Left cardiac atrium (tissue), 4 donors: ENCODE measurements at regions not wholly inside any gene's neighbourhood (a gene's known extent, or its start where the extent isn't known, plus 50 kb on each side); places are given as distances from the start of the nearest gene placed in this dataset.
A peak's percentile ranks its signal among the peaks of the same experiment; 100 is the strongest.
"Not testable (repeated sequence)": the region's sequence is repeated elsewhere in the genome, so short reads cannot be mapped to it uniquely, and the experiment has no call there.

ENCODE experiments used
- ATAC-seq, 2 donors: fragments of 200-7000 bp; cut with Tn5 transposase; one replicate each; pipeline ENCODE4 v1.9.1; 2020; ENCODE audit warnings: mild to moderate bottlenecking in 2 of 2, moderate library complexity in 2 of 2
- DNase-seq: peaks from one replicate; pipeline ENCODE4 v3.0.0-alpha.2; 2020
- intact Hi-C, 2 donors: fragments of 100-400 bp; cut with DNase I; formaldehyde crosslinking; loops; one replicate each; pipeline versions ENCODE4 v1.14.1 to v1.15.1; 2022 to 2023
- donor health status: DM: no; HTN: yes; CAD: no.
- donor health status: DM: no; HTN: yes; CAD: no; lungs with severe emphysema.
- donor health status: DM: yes; HTN: yes; CAD: no.
- donor health status: Dilated cardiomyopathy.

- no peak for ATAC-seq
- no peak for DNase-seq
- intact Hi-C loops: no loop called here
Observed at GRCh38 chrX:13401724-13402123, 81.9 kb upstream of the ATXN3L start.

DNA sequence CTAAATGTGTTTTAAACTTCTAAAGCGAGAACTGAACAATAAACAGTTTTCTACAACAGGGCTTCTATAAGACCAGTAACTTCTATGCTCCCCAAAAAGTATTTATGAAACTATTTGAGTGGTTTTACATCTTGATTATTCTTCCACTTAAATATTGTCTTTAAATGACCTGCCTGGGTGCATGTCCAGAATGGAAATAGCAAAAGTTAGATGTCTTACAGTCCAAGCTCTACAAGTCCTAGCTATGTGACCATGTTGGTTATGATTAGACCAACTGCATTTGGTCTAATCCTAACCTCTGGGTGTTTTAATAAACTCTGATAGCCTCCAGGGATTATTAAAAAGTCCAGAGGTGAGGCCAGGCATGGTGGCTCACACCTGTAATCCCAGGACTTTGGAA lies 79.0 kb upstream of the ATXN3L start:
- ATAC-seq (peak in 1 of 2 donors; percentile 34), DNase-seq (no peak)
- intact Hi-C loops: no loop called here

GRCh38 chrX:13397878-13398818 lies 78.3 kb upstream of the ATXN3L start:
- peak; percentile 57 for DNase-seq

GRCh38 chrX:13396924-13397323 lies 77.1 kb upstream of the ATXN3L start:
- DNase-seq (no peak), ATAC-seq (no peak)
- intact Hi-C loops: no loop called here

More at GRCh38 chrX:13397878-13398818, 78.3 kb upstream of the ATXN3L start:
- intact Hi-C loops: no loop called here
- ATAC-seq: peak; percentile 77 to 99

DNA sequence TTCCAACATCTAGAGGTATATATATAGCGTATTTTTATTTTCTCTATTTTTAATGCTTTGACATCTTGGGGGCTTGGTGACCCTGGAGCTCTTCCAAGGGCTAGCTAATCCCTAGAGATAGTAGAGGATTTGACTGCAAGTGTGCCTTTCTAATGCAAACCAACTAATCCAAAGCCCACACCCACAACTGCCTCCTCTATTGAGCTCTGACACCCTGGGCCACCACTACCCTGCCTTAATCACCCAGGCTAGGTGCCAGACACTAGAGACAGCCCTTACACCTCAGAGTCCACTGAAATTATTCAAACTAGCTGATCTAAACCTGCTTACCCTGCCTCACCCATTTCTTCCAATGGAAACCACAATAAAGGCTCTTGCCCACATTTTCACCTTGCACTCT lies 69.6 kb upstream of the ATXN3L start:
- DNase-seq (no peak), ATAC-seq (no peak)
- intact Hi-C loops: no loop called here

GRCh38 chrX:13387666-13388494 lies 68.0 kb upstream of the ATXN3L start:
- ATAC-seq (peak in 1 of 2 donors; percentile 89), DNase-seq (no peak)
- intact Hi-C loops: no loop called here

- intact Hi-C loops: no loop called here
- ATAC-seq: no peak
Observed at GRCh38 chrX:13386636-13387035, 66.8 kb upstream of the ATXN3L start.

DNA sequence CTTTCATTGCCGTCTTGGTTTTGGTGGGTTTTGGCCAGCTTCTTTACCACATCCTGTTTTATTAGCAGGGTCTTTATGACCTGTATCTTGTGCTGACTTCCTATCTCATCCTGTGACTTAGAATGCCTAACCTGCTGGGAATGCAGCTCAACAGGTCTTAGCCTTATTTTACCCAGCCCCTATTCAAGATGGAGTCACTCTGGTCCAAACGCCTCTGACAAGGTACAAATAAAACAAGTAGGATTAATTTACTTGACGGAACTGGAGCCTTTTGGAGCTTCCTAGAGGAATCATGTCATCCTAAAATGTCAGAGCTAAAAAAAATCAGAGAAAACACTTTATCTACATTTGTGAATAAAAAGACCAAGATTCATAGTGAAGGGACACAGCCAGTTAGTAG lies 66.2 kb upstream of the ATXN3L start:
- DNase-seq: no peak
- intact Hi-C loops: no loop called here
- no peak for ATAC-seq

More at GRCh38 chrX:13386636-13387035, 66.8 kb upstream of the ATXN3L start:
- no peak for DNase-seq

DNA sequence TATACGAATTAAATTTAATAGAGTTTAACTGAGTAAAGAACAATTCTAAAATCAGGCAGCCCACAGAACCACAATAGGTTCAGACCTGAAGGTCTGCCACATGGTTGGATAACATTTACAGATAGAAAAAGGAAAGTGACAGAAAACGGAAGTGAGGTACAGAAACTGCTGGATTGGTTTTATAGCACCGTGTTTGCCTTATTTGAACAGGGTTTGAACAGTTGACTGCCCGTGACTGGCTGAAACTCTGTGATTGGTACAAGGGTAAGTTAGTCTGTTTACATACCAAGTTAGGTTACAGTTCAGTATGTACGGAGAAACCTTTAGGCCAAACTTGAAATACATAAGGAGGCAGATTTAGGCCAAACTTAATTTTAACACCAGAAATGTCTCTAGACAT lies 64.1 kb upstream of the ATXN3L start:
- intact Hi-C loops: no loop called here
- no peak for ATAC-seq
- DNase-seq: no peak

DNA sequence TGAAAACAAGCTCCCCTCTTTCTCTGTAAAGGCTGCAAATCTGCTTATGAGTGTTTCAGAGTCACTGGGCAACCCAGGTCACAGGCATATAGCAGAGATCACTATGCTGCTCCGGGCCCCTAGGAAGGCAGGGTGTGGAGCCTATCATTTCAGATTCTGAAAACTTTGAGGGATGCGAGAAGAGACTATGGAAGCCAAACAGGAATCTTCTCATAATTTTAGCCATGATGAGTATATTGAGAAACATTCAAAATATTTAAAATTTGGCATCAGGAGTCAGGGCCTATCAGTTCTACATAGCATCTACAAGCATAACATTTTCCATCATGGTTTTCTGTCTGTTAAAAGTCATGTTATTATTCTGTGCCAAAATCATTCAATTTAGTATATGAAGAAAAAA lies 61.7 kb upstream of the ATXN3L start:
- intact Hi-C loops: no loop called here
- DNase-seq (no peak), ATAC-seq (no peak)

DNA sequence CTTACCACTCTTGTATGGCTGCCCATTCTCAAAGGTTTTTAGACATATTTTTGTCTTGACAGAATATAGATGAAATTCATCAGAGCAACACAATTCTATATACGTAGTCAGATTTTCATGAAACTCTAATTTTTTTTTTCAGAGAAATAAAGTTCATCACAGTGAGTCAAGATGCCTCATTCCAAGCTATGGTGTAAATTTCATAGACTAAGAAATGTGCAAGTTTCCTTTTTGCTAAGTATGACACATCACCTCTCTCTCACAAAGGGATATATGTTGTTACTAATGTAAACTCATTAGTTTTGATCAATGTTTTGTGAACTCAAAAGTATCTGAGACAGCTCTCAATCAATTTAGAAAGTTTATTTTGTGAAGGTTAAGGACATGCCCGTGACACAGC lies 60.4 kb upstream of the ATXN3L start:
- DNase-seq (no peak), ATAC-seq (no peak)
- intact Hi-C loops: no loop called here

- DNase-seq, intact Hi-C loops: not testable (repeated sequence)
- ATAC-seq: peak in 1 of 2 donors; percentile 56
Observed at GRCh38 chrX:13378562-13379518, 59.0 kb upstream of the ATXN3L start.

DNA sequence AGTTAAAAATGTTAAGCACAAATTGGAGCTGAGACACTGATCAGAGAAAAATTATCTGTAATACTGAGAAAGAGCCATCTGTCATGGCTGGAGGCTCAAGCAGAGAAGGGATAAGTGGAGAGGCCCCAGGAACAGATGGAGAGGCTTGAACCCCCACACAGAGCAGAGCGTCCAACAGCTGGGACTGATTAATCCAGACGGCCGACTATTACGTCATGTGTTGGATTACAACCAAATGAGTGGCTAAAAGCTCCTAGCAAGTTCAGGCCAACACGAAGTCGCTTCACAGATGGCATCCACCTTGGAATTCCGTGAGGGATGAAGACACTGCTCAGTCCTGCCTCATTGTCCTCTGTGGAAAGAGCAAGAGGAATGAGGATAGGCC lies 57.7 kb upstream of the ATXN3L start:
- ATAC-seq (peak in 1 of 2 donors; percentile 75), DNase-seq (no peak)
- intact Hi-C loops: no loop called here

DNA sequence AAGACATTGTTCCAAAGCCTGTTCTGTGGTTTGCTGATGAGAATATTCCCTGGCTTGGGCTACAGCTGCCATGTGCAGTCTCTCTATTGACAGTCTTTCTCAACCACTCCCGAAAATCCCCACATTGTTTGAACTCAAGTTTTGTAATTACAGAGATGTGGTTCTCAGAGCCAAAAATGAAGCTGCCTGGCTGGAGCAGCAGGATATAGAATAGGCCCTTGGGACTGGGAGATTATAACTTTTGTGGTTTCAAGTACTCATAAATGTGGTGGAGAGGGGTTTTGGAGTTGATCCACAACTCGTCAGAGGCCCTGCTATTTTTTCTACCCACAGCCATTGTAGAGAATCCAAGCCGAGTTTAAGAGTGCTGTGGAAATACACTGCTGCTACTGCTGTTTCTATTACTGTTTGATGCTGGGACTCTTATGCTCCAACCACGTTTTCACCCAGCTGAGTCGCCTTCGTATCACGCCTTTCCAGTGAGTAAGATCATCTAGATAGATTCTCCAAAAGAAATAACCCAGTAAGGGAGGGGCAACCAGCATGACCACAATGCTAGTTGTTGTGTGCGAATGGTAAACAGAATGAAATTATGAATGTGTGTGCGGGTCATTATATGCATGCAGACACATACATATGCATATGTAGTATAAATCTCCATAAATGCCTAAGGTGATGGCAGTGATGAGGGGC lies 57.1 kb upstream of the ATXN3L start:
- peak; percentile 60 to 67 for ATAC-seq
- no peak for DNase-seq
- intact Hi-C loops: no loop called here

GRCh38 chrX:13375596-13375995 lies 55.7 kb upstream of the ATXN3L start:
- DNase-seq, ATAC-seq, intact Hi-C loops: not testable (repeated sequence)

- no peak for ATAC-seq
- intact Hi-C loops: no loop called here
- no peak for DNase-seq
Observed at GRCh38 chrX:13374364-13374763, 54.5 kb upstream of the ATXN3L start.

- intact Hi-C loops: no loop called here
- DNase-seq (no peak), ATAC-seq (peak; percentile 64 to 87)
Observed at GRCh38 chrX:13373431-13374187, 53.8 kb upstream of the ATXN3L start.

DNA sequence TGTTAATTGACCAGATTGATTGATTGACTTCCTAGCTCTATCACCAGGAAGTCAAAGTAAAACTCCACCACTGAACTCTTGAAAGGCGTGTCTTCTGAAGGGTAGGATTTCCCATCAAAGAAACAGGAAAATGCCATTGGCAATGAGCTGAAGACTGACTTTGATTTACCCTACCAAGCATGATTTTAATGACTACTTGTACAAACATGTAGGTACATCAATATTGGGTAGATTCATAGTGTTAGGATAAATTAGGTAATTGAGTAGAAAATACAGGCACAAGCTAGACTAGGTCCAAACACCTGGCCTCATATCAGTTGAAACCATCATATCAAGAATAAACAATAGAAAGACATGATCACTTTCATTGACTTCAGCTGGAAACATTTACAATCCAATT lies 53.2 kb upstream of the ATXN3L start:
- ATAC-seq (no peak), DNase-seq (no peak)
- intact Hi-C loops: no loop called here
